Stimulated activated naive B cell treated with anti-CD40 and anti-IgM and Interleukin-4, amounts not matched to agents 10 μg/mL and 1 μg/mL and 100 μg/mL, for 72 hours (primary cell): ENCODE measurements at regions not wholly inside any gene's neighbourhood (a gene's known extent, or its start where the extent isn't known, plus 50 kb on each side); places are given as distances from the start of the nearest gene placed in this dataset.

Source experiments
- ATAC-seq, 2 donors: fragments of 150-1000 bp; cut with Tn5 transposase; replicated peaks; 2 replicates each; pipeline ENCODE4 v1.10.0; 2021; ENCODE audit warnings: moderate library complexity in 1 of 2
- DNase-seq: peaks from one replicate; pipeline ENCODE4 v3.0.0; 2021
- H3K27ac Mint-ChIP-seq: one replicate; pipeline ENCODE4 v1.8.0; 2022; ENCODE audit warnings: mild to moderate bottlenecking, mixed read lengths
- H3K27me3 Mint-ChIP-seq, 2 donors: one replicate each; pipeline ENCODE4 v1.8.0; 2022; ENCODE audit warnings: mixed read lengths in 2 of 2
- H3K36me3 Mint-ChIP-seq, 2 donors: one replicate each; pipeline ENCODE4 v1.8.0; 2022; ENCODE audit warnings: mixed read lengths in 2 of 2, mild to moderate bottlenecking in 1 of 2
- H3K4me1 Mint-ChIP-seq, 2 donors: one replicate each; pipeline ENCODE4 v1.8.0; 2022; ENCODE audit warnings: mixed read lengths in 2 of 2, mild to moderate bottlenecking in 1 of 2
- H3K4me3 Mint-ChIP-seq, 2 donors: one replicate each; pipeline ENCODE4 v1.8.0; 2022; ENCODE audit warnings: mild to moderate bottlenecking in 2 of 2, mixed read lengths in 2 of 2, moderate library complexity in 1 of 2
- H3K9me3 Mint-ChIP-seq, 2 donors: one replicate each; pipeline ENCODE4 v1.8.0; 2022; ENCODE audit warnings: mixed read lengths in 2 of 2, mild to moderate bottlenecking in 1 of 2

DNA sequence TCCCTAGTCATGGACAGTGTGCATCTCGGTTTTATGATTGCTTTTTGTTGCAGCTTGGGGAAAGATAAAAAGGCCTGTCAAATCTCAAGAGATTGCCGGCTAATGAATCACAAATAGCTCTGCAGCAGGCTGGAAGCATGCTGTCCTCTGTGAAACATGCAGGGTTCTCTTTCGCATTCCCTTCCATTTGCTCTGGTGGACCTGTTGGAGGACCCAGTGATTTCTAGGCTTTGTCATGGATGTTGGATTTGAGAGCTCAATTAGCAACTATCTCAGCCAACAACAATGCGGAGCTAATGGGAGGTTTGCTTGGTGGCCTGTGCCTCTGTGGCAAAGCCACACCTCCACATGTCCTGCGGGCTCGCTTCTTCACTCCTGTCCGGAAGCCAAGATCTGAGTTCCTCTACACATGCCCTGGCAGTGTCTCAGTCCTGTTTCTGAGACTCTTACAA lies 418.1 kb upstream of the ARGLU1 start:
- Mint-ChIP-seq H3K4me3 (no peak overlapping the region), H3K4me1 (peaks cover 0 to 9% of the 10 kb centered on the region in 2 donors), H3K36me3 (no peaks in the 10 kb centered on the region), H3K27me3 (peaks cover 0 to 6% of the 10 kb centered on the region in 2 donors), H3K9me3 (peaks cover 3 to 5% of the 10 kb centered on the region in 2 donors), H3K27ac (no peak overlapping the region)
- ATAC-seq (no peak), DNase-seq (no peak)

DNA sequence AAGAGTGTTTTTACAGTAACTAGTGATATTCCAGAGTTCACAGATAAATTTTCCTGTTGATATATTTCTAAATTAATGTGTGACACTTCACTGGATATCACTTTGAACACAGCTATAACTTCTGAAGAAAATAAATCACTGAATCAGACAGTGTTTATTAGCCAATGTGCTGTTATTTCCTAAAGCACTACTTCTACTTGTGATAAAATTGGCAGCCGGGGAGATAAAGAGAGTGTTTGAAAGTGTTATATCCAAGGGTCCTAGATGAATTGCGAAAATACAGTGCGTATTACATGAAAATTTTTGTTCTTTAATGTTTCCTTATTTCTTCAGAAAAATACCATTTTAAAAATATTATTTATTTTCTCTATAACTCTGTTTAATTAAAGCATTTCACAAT lies 417.5 kb upstream of the ARGLU1 start:
- peaks cover 3 to 5% of the 10 kb centered on the region in 2 donors for H3K9me3 Mint-ChIP-seq
- peaks cover 0 to 6% of the 10 kb centered on the region in 2 donors for H3K27me3 Mint-ChIP-seq

DNA sequence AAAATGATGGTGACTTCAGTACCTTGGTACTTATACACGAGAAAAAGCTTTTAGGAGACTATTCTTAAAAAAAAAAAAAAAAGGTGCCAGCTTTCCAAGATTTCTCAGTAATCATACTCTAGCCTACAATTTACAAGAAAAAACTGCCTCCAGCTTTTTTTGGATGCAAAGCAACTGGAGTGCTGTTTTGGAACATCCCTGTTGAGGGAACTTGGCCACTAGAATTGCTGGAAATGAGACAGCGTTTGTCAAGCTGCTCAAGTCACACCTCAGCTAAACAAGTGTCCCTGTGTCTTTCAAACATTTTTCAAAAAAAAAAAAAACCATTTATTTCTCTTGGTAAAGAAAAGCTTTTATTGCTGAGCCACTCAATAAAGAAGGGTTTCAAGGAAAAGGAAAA lies 413.1 kb upstream of the ARGLU1 start:
- Mint-ChIP-seq H3K4me3 (no peak overlapping the region), H3K27ac (no peak overlapping the region), H3K36me3 (no peaks in the 10 kb centered on the region), H3K27me3 (peaks cover 0 to 6% of the 10 kb centered on the region in 2 donors), H3K4me1 (no peaks in the 10 kb centered on the region), H3K9me3 (peaks cover 3 to 5% of the 10 kb centered on the region in 2 donors)
- DNase-seq = no peak
- no peak for ATAC-seq

More for the DNA sequence above, 417.5 kb upstream of the ARGLU1 start:
- DNase-seq (no peak), ATAC-seq (no peak)
- H3K4me3 Mint-ChIP-seq = no peak overlapping the region
- peaks cover 0 to 9% of the 10 kb centered on the region in 2 donors for H3K4me1 Mint-ChIP-seq
- no peak overlapping the region for H3K27ac Mint-ChIP-seq
- no peaks in the 10 kb centered on the region for H3K36me3 Mint-ChIP-seq

DNA sequence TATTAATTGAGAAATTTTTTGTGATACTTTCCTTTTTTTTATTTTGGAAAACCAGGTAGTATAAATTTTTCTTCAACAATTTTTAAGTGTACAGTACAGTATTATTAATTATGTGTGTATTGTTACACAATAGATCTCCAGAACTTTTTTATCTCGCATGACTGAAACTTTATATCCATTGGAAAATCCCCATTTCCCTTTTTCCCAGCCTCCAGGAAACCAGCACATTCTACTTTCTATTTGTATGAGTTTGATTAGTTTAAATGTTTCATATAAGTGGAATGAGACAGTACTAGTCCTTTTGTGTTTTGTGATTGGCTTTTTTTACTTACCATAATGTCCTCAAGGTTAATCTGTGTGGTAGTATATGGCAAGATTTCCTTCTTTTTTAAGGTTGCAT lies 399.5 kb upstream of the ARGLU1 start:
- Mint-ChIP-seq H3K36me3 (no peaks in the 10 kb centered on the region), H3K4me3 (no peak overlapping the region), H3K27me3 (peaks cover 0 to 5% of the 10 kb centered on the region in 2 donors), H3K27ac (no peak overlapping the region), H3K9me3 (no peaks in the 10 kb centered on the region), H3K4me1 (no peaks in the 10 kb centered on the region)
- ATAC-seq (no peak), DNase-seq (no peak)

DNA sequence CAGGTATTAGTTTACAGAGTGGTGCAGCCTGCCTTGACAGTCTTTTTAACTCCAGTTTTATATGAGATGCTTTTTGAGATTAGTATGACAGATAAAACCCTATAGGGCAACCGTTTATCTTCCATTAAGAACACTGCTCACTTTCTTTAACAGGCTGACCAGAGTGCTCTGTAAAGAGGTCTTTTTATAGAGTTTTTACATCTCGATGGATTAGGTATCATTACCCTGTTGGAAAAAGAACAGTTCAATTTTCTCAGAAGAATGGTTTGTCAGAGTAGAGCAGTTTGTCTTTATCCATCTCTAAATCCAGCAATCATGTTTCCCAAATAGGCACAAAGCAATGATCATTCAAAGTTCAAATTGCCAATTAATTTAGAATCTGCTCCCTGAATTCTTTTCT lies 395.2 kb upstream of the ARGLU1 start:
- ATAC-seq (no peak), DNase-seq (no peak)
- Mint-ChIP-seq H3K27me3 (no peaks in the 10 kb centered on the region), H3K9me3 (no peaks in the 10 kb centered on the region), H3K4me1 (no peaks in the 10 kb centered on the region), H3K36me3 (no peaks in the 10 kb centered on the region), H3K4me3 (no peak overlapping the region), H3K27ac (no peak overlapping the region)

DNA sequence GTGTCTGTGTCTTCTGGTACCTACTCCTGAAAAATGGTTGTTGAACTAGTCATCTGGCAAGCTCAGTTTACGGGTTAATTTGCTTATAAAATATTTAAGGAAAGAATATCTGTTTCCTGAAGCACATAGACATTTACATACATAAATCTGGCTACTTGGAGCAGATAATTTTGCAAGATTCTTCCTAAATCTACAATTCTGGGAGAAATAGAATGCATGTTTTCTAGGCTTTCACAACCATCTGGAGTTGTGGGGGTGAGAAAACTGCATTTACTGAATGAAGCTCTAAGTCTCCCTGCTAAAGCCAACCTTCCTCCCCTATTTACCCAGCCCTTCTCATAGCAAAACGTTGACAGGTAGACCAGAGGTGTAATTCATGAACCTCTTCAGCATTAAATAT lies 393.7 kb upstream of the ARGLU1 start:
- H3K4me1 Mint-ChIP-seq = no peaks in the 10 kb centered on the region
- no peak overlapping the region for H3K4me3 Mint-ChIP-seq
- H3K36me3 Mint-ChIP-seq = no peaks in the 10 kb centered on the region
- H3K27ac Mint-ChIP-seq = no peak overlapping the region
- H3K27me3 Mint-ChIP-seq = peaks cover 0 to 5% of the 10 kb centered on the region in 2 donors
- DNase-seq (no peak), ATAC-seq (no peak)
- no peaks in the 10 kb centered on the region for H3K9me3 Mint-ChIP-seq

DNA sequence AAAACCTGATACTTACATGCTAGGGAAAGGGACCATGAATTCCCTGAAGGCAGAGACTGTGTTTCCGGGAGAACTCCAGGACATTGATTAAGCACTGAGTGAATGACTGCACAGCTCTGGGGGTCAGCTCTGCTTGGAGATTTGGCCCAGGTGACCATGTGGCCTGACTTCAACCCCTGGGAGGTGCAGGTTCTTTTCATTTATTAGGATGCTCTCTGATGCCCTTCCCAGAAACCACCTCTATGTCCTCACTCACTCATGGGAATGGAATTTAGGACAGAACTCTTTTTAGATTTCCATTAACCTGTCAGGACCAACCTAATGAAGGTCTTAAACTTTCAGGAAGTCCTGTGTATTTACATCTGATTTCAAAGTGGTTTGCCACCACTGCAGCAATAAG lies 393.3 kb upstream of the ARGLU1 start:
- no peaks in the 10 kb centered on the region for H3K9me3 Mint-ChIP-seq
- H3K4me3 Mint-ChIP-seq = no peak overlapping the region
- no peaks in the 10 kb centered on the region for H3K4me1 Mint-ChIP-seq
- H3K27ac Mint-ChIP-seq = no peak overlapping the region
- peaks cover 0 to 5% of the 10 kb centered on the region in 2 donors for H3K27me3 Mint-ChIP-seq
- no peaks in the 10 kb centered on the region for H3K36me3 Mint-ChIP-seq
- DNase-seq (no peak), ATAC-seq (no peak)

DNA sequence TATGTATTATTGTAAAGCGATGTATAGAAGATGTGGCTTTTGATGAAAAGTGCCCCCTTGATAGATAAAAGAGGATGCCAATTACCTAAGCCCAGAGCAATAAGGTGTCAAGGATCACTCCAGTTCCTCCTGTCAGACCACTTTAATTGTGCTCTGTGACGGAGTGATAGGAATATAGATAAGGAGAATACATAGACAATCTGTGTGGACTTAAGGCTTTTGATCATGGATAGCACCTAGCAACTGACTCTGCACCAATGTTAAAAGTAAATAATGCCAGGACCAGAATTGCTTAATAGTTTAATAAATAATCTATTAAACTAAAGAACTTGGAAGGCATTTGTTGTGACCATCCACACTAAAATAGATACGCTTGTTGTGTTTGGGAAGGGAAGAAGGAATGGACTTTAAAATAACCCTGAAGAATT lies 390.7 kb upstream of the ARGLU1 start:
- DNase-seq = no peak
- Mint-ChIP-seq H3K36me3 (peaks cover 0 to 2% of the 10 kb centered on the region in 2 donors), H3K9me3 (peaks cover 4 to 9% of the 10 kb centered on the region in 2 donors), H3K4me3 (no peak overlapping the region), H3K27ac (no peak overlapping the region), H3K4me1 (no peaks in the 10 kb centered on the region), H3K27me3 (peaks cover 0 to 5% of the 10 kb centered on the region in 2 donors)
- no peak for ATAC-seq

DNA sequence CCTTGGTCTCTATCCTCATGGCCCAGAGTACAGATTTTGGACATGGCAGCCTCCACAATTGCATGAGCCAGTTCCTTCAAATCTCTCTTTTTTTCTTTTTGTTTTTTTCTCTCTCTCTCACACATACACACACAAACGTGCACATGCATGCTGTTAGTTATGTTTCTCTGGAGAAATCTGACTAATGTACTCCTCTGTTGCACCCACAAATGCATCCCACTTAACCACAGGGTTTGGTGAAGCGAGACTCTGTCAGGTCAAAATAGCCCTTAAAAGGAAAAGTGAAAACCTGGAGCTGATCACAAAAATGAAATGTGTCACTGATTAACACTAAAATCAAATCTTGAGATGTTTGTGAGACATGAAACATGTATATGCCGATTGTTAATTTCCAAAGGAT lies 374.6 kb upstream of the ARGLU1 start:
- DNase-seq (no peak), ATAC-seq (no peak)
- no peaks in the 10 kb centered on the region for H3K27me3 Mint-ChIP-seq
- H3K27ac Mint-ChIP-seq = no peak overlapping the region
- H3K36me3 Mint-ChIP-seq = no peaks in the 10 kb centered on the region
- H3K9me3 Mint-ChIP-seq = no peaks in the 10 kb centered on the region
- no peak overlapping the region for H3K4me3 Mint-ChIP-seq
- H3K4me1 Mint-ChIP-seq = no peaks in the 10 kb centered on the region

DNA sequence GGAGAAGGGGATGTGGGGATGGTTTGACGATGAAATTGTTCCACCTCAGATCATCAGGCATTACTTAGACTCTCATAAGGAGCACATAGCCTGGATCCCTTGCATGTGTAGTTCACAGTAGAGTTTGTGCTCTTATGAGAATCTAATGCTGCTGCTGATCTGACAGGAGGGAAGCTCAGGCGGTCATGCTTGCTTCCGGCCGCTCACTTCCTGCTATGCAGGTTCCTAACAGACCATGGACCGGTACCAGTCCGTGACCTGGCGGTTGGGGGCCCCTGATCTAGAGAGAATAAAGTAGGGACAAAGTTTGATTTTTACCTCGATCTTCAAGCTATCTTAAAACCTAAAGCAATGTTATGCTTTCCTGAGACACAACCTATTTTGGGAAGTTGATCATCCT lies 373.8 kb upstream of the ARGLU1 start:
- no peaks in the 10 kb centered on the region for H3K27me3 Mint-ChIP-seq
- no peak for ATAC-seq
- no peak overlapping the region for H3K27ac Mint-ChIP-seq
- H3K9me3 Mint-ChIP-seq = no peaks in the 10 kb centered on the region
- DNase-seq = no peak
- H3K36me3 Mint-ChIP-seq = no peaks in the 10 kb centered on the region
- no peaks in the 10 kb centered on the region for H3K4me1 Mint-ChIP-seq
- no peak overlapping the region for H3K4me3 Mint-ChIP-seq

DNA sequence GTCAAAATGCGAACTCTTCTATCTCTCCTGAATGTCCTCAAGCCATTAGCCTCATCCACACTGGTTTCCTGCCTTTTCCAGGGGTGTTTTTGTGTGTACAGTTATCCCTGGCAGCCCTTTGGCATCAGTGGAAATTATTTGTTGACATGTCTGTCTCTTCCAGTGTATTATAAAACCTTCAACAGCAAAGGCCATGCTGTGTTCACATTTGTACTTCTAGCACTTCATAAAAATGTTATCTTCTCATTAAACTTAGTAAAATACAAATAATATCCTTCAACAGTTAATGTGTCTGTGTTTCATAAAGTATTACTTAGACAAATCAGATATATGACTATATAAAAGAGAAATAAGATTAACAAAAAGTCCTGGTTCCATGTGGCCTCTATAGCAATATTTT lies 359.5 kb upstream of the ARGLU1 start:
- Mint-ChIP-seq H3K27ac (no peak overlapping the region), H3K4me3 (no peak overlapping the region), H3K9me3 (peaks cover 0 to under 1% of the 10 kb centered on the region in 2 donors), H3K4me1 (no peaks in the 10 kb centered on the region), H3K27me3 (peaks cover 17 to 19% of the 10 kb centered on the region in 2 donors), H3K36me3 (no peaks in the 10 kb centered on the region)
- ATAC-seq (no peak), DNase-seq (no peak)

DNA sequence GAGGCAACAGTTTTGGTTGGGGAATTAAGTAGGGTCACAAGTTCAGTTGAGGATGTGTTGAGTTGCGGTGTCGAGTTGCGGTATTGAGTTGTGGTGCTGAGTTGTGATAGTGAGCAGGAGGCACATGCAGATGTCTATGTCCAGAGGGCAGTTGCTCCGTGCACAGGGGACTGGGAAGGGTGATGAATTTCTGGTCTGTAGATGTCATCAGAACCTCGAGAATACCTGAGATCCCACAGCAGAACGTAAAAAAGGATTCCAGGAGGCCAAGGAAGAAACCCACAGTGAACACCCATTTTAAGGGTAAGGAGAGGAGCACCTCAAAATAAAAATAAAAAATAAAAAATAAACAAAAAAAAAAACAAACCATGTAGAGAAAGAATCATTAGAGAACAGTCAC lies 354.4 kb upstream of the ARGLU1 start:
- no peak overlapping the region for H3K4me3 Mint-ChIP-seq
- ATAC-seq = no peak
- no peaks in the 10 kb centered on the region for H3K9me3 Mint-ChIP-seq
- H3K4me1 Mint-ChIP-seq = peaks cover 10 to 14% of the 10 kb centered on the region in 2 donors
- no peak overlapping the region for H3K27ac Mint-ChIP-seq
- H3K36me3 Mint-ChIP-seq = no peaks in the 10 kb centered on the region
- peaks cover 30 to 47% of the 10 kb centered on the region in 2 donors for H3K27me3 Mint-ChIP-seq
- no peak for DNase-seq

DNA sequence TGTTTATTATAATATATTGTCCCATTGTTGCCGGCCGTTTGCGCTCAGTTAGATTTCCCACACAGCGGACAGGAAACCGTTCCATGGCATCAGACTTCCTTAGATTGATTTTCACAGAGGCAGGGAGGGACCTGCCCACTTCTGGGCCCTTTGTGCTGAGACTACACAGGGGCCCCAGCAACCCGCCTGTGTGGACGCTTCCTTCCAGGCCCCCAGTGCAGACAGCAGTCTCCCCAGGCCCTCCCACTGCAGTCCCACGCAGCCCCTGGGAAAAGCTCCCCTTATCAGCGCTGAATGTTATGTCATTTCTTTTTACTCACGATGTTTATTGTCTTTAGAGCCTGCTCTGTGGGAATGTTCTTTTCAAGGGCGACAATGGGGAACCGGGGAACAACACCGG lies 351.7 kb upstream of the ARGLU1 start:
- H3K27ac Mint-ChIP-seq = no peak overlapping the region
- DNase-seq = no peak

DNA sequence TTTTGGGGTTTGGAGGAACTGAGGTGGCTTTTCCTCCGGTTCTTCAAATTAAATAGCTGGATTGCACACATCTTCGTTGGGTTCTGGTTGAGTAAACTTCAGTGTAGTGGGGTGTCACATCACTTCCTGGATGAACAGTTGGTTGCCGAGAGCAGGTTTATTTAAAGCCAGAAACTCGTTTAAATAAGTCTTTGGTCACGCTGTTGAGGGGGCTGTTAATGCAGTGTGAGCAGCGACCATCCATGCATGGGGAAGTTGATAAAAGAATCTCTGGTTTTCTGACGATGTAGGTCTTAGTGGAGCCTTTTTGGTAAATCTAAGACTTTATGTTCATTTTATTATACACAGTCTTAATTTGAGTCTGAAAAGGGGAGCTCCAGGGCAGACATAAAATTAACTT lies 351.2 kb upstream of the ARGLU1 start:
- DNase-seq = no peak
- Mint-ChIP-seq H3K36me3 (no peaks in the 10 kb centered on the region), H3K4me1 (peaks cover 10 to 14% of the 10 kb centered on the region in 2 donors), H3K4me3 (peak overlapping the region; percentile 36 to 65), H3K27ac (no peak overlapping the region), H3K9me3 (no peaks in the 10 kb centered on the region), H3K27me3 (peaks cover 20 to 39% of the 10 kb centered on the region in 2 donors)
- peak in 1 of 2 donors; percentile 26 for ATAC-seq

More for the DNA sequence above, 351.7 kb upstream of the ARGLU1 start:
- Mint-ChIP-seq H3K4me3 (peak overlapping the region in 1 of 2 donors; percentile 39), H3K27me3 (peaks cover 25 to 44% of the 10 kb centered on the region in 2 donors), H3K4me1 (peaks cover 10 to 14% of the 10 kb centered on the region in 2 donors), H3K36me3 (no peaks in the 10 kb centered on the region), H3K9me3 (no peaks in the 10 kb centered on the region)
- ATAC-seq = no peak

DNA sequence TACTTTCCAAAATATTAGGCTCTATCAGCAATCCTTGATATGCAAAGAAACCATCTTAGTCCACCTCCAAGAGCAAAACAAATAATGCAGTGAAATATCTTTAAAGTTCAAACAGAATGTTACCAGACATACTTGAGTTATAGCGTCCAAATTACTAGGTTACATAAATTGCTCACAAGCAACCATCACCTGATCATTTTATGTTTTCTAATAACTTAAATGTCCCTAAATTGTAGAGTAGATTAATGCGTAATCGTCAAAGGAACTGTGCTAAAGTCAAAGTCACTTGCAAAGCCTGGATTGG lies 350.6 kb upstream of the ARGLU1 start:
- DNase-seq = no peak
- H3K27ac Mint-ChIP-seq = no peak overlapping the region
- peaks cover 10 to 14% of the 10 kb centered on the region in 2 donors for H3K4me1 Mint-ChIP-seq
- ATAC-seq = no peak
- H3K36me3 Mint-ChIP-seq = no peaks in the 10 kb centered on the region
- H3K4me3 Mint-ChIP-seq = no peak overlapping the region
- no peaks in the 10 kb centered on the region for H3K9me3 Mint-ChIP-seq
- peaks cover 17 to 38% of the 10 kb centered on the region in 2 donors for H3K27me3 Mint-ChIP-seq
